HEK293 (cell line): ENCODE measurements at regions not wholly inside any gene's neighbourhood (a gene's known extent, or its start where the extent isn't known, plus 50 kb on each side); places are given as distances from the start of the nearest gene placed in this dataset.

ENCODE experiments used
- TF ChIP-seq, protein P1 (sequence below): fragments of 450-650 bp; IDR thresholded peaks from 2 replicates; pipeline ENCODE4 v1.5.1; 2018; ENCODE audit warnings: missing biosample characterization, mild to moderate bottlenecking, missing genetic modification characterization
- TF ChIP-seq, protein P2 (sequence below): fragments of 450-650 bp; formaldehyde crosslinking; IDR thresholded peaks from 2 replicates; pipeline ENCODE4 v1.5.1; 2016; ENCODE audit warnings: missing biosample characterization, missing genetic modification characterization
- TF ChIP-seq, protein P3 (sequence below): fragments of 450-650 bp; formaldehyde crosslinking; IDR thresholded peaks from 2 replicates; pipeline ENCODE4 v1.5.1; 2016; ENCODE audit warnings: missing biosample characterization, missing genetic modification characterization
- TF ChIP-seq, protein P4 (sequence below): fragments of 450-650 bp; formaldehyde crosslinking; IDR thresholded peaks from 2 replicates; pipeline ENCODE4 v1.5.1; 2016; ENCODE audit warnings: missing biosample characterization, missing genetic modification characterization

DNA sequence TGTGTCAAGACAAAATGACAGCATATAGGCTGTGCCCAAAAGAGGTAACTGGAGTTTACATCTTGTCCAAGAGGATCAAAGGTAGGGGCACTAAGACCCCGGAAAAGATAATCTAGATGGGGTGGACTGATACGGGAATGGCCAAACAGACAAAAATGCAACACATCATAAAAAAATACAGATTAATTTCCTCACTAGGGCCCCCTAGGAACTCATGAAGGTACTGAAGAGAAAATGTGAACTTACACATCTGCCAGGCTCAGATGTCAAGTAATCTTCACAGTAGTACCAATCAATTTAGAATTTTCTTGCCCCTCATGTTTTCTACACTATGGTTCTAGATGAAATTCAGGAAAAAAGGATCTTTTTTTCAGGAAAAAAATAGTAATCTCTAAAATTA lies 115.6 kb upstream of the REG3A start:
- TF ChIP-seq, protein P1, sequence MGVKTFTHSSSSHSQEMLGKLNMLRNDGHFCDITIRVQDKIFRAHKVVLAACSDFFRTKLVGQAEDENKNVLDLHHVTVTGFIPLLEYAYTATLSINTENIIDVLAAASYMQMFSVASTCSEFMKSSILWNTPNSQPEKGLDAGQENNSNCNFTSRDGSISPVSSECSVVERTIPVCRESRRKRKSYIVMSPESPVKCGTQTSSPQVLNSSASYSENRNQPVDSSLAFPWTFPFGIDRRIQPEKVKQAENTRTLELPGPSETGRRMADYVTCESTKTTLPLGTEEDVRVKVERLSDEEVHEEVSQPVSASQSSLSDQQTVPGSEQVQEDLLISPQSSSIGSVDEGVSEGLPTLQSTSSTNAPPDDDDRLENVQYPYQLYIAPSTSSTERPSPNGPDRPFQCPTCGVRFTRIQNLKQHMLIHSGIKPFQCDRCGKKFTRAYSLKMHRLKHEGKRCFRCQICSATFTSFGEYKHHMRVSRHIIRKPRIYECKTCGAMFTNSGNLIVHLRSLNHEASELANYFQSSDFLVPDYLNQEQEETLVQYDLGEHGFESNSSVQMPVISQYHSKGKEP (tag by site-specific recombination), result no peak
- TF ChIP-seq, protein P2, sequence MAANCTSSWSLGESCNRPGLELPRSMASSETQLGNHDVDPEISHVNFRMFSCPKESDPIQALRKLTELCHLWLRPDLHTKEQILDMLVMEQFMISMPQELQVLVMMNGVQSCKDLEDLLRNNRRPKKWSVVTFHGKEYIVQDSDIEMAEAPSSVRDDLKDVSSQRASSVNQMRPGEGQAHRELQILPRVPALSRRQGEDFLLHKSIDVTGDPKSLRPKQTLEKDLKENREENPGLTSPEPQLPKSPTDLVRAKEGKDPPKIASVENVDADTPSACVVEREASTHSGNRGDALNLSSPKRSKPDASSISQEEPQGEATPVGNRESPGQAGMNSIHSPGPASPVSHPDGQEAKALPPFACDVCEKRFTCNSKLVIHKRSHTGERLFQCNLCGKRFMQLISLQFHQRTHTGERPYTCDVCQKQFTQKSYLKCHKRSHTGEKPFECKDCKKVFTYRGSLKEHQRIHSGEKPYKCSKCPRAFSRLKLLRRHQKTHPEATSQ (tag by site-specific recombination), result no peak
- TF ChIP-seq, protein P3, sequence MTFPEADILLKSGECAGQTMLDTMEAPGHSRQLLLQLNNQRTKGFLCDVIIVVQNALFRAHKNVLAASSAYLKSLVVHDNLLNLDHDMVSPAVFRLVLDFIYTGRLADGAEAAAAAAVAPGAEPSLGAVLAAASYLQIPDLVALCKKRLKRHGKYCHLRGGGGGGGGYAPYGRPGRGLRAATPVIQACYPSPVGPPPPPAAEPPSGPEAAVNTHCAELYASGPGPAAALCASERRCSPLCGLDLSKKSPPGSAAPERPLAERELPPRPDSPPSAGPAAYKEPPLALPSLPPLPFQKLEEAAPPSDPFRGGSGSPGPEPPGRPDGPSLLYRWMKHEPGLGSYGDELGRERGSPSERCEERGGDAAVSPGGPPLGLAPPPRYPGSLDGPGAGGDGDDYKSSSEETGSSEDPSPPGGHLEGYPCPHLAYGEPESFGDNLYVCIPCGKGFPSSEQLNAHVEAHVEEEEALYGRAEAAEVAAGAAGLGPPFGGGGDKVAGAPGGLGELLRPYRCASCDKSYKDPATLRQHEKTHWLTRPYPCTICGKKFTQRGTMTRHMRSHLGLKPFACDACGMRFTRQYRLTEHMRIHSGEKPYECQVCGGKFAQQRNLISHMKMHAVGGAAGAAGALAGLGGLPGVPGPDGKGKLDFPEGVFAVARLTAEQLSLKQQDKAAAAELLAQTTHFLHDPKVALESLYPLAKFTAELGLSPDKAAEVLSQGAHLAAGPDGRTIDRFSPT (tag by site-specific recombination), result no peak
- TF ChIP-seq, protein P4, sequence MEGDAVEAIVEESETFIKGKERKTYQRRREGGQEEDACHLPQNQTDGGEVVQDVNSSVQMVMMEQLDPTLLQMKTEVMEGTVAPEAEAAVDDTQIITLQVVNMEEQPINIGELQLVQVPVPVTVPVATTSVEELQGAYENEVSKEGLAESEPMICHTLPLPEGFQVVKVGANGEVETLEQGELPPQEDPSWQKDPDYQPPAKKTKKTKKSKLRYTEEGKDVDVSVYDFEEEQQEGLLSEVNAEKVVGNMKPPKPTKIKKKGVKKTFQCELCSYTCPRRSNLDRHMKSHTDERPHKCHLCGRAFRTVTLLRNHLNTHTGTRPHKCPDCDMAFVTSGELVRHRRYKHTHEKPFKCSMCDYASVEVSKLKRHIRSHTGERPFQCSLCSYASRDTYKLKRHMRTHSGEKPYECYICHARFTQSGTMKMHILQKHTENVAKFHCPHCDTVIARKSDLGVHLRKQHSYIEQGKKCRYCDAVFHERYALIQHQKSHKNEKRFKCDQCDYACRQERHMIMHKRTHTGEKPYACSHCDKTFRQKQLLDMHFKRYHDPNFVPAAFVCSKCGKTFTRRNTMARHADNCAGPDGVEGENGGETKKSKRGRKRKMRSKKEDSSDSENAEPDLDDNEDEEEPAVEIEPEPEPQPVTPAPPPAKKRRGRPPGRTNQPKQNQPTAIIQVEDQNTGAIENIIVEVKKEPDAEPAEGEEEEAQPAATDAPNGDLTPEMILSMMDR (tag by site-specific recombination), result no peak
